Tibial nerve (tissue), 4 donors: ENCODE measurements at regions not wholly inside any gene's neighbourhood (a gene's known extent, or its start where the extent isn't known, plus 50 kb on each side); places are given as distances from the start of the nearest gene placed in this dataset.

Experiments used
- DNase-seq, 2 donors: peaks; one replicate each; pipeline ENCODE4 v3.0.0-alpha.2; 2019; ENCODE audit warnings: low spot score in 2 of 2
- H3K27ac ChIP-seq, 4 donors: fragments of 200-600 bp; sonication (generic) in 3 of 4; one replicate each; pipeline ENCODE4 v1.5.1; 2017 to 2019; ENCODE audit warnings: mild to moderate bottlenecking in 1 of 4
- H3K27me3 ChIP-seq, 2 donors: fragments of 200-600 bp; sonication (generic) in 1 of 2; one replicate each; pipeline versions ENCODE4 v1.5.1 to v1.6.0; 2017 to 2019
- H3K36me3 ChIP-seq, 3 donors: fragments of 200-600 bp; sonication (generic); one replicate each; pipeline ENCODE4 v1.5.1; 2018 to 2019
- H3K4me1 ChIP-seq, 4 donors: fragments of 200-600 bp; sonication (generic) in 3 of 4; one replicate each; pipeline ENCODE4 v1.5.1; 2017 to 2019
- H3K4me3 ChIP-seq, 4 donors: fragments of 200-600 bp; sonication (generic) in 3 of 4; one replicate each; pipeline ENCODE4 v1.5.1; 2017 to 2019; ENCODE audit warnings: mild to moderate bottlenecking in 1 of 4, moderate library complexity in 1 of 4
- H3K9me3 ChIP-seq, 4 donors: fragments of 200-600 bp; sonication (generic) in 3 of 4; one replicate each; pipeline ENCODE4 v1.5.1; 2017 to 2019
- CTCF ChIP-seq, 5 experiments: fragments of 200-600 bp in 3 of 5; fragments of 450-650 bp in 2 of 5; sonication (generic) in 3 of 5; IDR thresholded peaks; one replicate each; pipeline ENCODE4 v1.5.1; 2016 to 2019; ENCODE audit warnings: antibody characterized with exemption in 5 of 5, mild to moderate bottlenecking in 3 of 5, moderate library complexity in 2 of 5
- EP300 ChIP-seq, 2 donors: sonication (generic); formaldehyde crosslinking; IDR thresholded peaks; one replicate each; pipeline ENCODE4 v1.6.1; 2017; ENCODE audit warnings: antibody characterized with exemption in 2 of 2, mild to moderate bottlenecking in 1 of 2
- POLR2A ChIP-seq, 2 donors: fragments of 450-650 bp; IDR thresholded peaks; one replicate each; pipeline ENCODE4 v1.6.1; 2017; ENCODE audit warnings: antibody characterized with exemption in 2 of 2, mild to moderate bottlenecking in 2 of 2, moderate library complexity in 2 of 2
- WGBS, 2 donors: methylation state at CpG; one replicate each; pipeline ENCODE4 v1.1.5; 2018; 5-methylcytosine and 5-hydroxymethylcytosine counted together

- no peak for DNase-seq
- Histone ChIP-seq H3K4me1 (no peaks in the 10 kb centered on the region), H3K9me3 (no peaks in the 10 kb centered on the region), H3K27ac (no peak overlapping the region), H3K27me3 (no peaks in the 10 kb centered on the region), H3K36me3 (no peaks in the 10 kb centered on the region), H3K4me3 (no peak overlapping the region)
- TF ChIP-seq POLR2A (IDR thresholded peaks at IDR 0.05) (no peak), EP300 (IDR thresholded peaks at IDR 0.05) (no peak), CTCF (IDR thresholded peaks at IDR 0.05) (no peak)
- 89 to 93% methylated on average over 4 of the region's 4 CpGs for WGBS, 2 donors
Observed at GRCh38 chr9:13750061-13750460, 470.6 kb upstream of the MPDZ start.

- no peak for DNase-seq
- Histone ChIP-seq H3K36me3 (no peaks in the 10 kb centered on the region), H3K27me3 (no peaks in the 10 kb centered on the region), H3K4me1 (no peaks in the 10 kb centered on the region), H3K4me3 (no peak overlapping the region), H3K9me3 (no peaks in the 10 kb centered on the region), H3K27ac (no peak overlapping the region)
- TF ChIP-seq POLR2A (IDR thresholded peaks at IDR 0.05), result no peak
- no peak for TF ChIP-seq CTCF (IDR thresholded peaks at IDR 0.05)
- no peak for TF ChIP-seq EP300 (IDR thresholded peaks at IDR 0.05)
- WGBS, 2 donors, result 77 to 90% methylated on average over 1 of the region's 1 CpG
Observed at GRCh38 chr9:13746876-13747275, 467.4 kb upstream of the MPDZ start.

- Histone ChIP-seq H3K4me3 (no peak overlapping the region), H3K4me1 (no peaks in the 10 kb centered on the region), H3K36me3 (no peaks in the 10 kb centered on the region), H3K9me3 (no peaks in the 10 kb centered on the region), H3K27ac (no peak overlapping the region), H3K27me3 (no peaks in the 10 kb centered on the region)
- DNase-seq, result no peak
- TF ChIP-seq EP300 (IDR thresholded peaks at IDR 0.05) (no peak), CTCF (IDR thresholded peaks at IDR 0.05) (no peak)
- WGBS, 2 donors, result 83 to 84% methylated on average over 16 of the region's 16 CpGs
Observed at GRCh38 chr9:13744261-13744901, 464.9 kb upstream of the MPDZ start.

GRCh38 chr9:13737885-13738284 lies 458.4 kb upstream of the MPDZ start:
- Histone ChIP-seq H3K4me1 (peaks cover 0 to 5% (median 0%) of the 10 kb centered on the region in 4 donors), H3K27me3 (no peaks in the 10 kb centered on the region)
- DNase-seq, result no peak

GRCh38 chr9:13735181-13735580 lies 455.7 kb upstream of the MPDZ start:
- DNase-seq, result no peak
- H3K9me3 ChIP-seq, result no peaks in the 10 kb centered on the region
- no peaks in the 10 kb centered on the region for H3K36me3 ChIP-seq
- 52 to 60% methylated on average over 5 of the region's 5 CpGs for WGBS, 2 donors
- peaks cover 0 to 5% (median 0%) of the 10 kb centered on the region in 4 donors for H3K4me1 ChIP-seq
- H3K27ac ChIP-seq, result no peak overlapping the region
- no peaks in the 10 kb centered on the region for H3K27me3 ChIP-seq
- no peak overlapping the region for H3K4me3 ChIP-seq
- TF ChIP-seq EP300 (IDR thresholded peaks at IDR 0.05), result no peak
- TF ChIP-seq POLR2A (IDR thresholded peaks at IDR 0.05), result no peak
- TF ChIP-seq CTCF (IDR thresholded peaks at IDR 0.05), result no peak

More at GRCh38 chr9:13737885-13738284, 458.4 kb upstream of the MPDZ start:
- H3K27ac ChIP-seq, result no peak overlapping the region
- no peak overlapping the region for H3K4me3 ChIP-seq
- no peak for TF ChIP-seq EP300 (IDR thresholded peaks at IDR 0.05)
- no peak for TF ChIP-seq CTCF (IDR thresholded peaks at IDR 0.05)
- no peak for TF ChIP-seq POLR2A (IDR thresholded peaks at IDR 0.05)
- H3K36me3 ChIP-seq, result no peaks in the 10 kb centered on the region
- H3K9me3 ChIP-seq, result no peaks in the 10 kb centered on the region
